HS-27A (cell line): ENCODE measurements at regions not wholly inside any gene's neighbourhood (a gene's known extent, or its start where the extent isn't known, plus 50 kb on each side); places are given as distances from the start of the nearest gene placed in this dataset.

Source experiments
- DNase-seq: peaks from one replicate; pipeline ENCODE4 v3.0.0-alpha.2; 2012; ENCODE audit warnings: low read depth, missing footprints

DNA sequence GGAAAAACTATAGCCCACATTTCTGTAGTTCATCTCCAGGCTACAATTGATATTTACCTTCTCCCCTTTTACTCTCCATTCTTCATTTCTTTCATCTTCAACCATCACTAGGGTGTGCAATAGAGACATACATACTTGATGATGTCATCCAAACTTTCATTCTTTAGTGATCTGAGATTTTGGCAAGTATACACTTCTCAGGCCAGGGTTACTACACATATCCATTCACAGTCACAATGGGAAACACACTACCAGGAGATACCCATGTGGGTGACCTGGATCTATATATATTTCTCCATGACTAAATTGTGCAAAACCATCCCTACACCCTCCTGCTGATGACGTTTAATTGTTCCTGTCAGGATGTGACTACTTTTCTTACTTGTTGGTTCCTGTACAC, 769.5 kb upstream of the DPPA4 start:
- no peak for DNase-seq

DNA sequence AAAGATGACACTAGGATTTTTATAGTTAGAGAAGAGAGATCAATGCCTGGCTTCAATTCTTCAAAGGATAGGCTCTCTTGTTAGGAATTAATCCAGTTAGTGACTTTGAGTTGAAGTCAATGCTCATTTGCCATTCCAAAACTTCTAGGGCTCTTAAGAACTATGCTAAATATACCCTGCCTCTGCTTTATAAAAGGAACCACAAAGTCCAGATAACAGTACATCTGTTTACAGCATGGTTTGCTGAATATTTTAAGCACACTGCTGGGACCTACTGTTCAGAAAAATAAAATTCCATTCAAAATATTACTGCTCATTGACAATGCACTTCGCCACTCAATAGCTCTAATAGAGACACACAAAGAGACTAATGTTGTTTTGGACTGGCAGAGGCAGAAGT, 786.6 kb upstream of the DPPA4 start:
- no peak for DNase-seq

- DNase-seq = no peak
Measured at GRCh38 chr3:110126065-110126464, 788.7 kb upstream of the DPPA4 start.

GRCh38 chr3:110133971-110134370, 796.6 kb upstream of the DPPA4 start:
- no peak for DNase-seq

DNA sequence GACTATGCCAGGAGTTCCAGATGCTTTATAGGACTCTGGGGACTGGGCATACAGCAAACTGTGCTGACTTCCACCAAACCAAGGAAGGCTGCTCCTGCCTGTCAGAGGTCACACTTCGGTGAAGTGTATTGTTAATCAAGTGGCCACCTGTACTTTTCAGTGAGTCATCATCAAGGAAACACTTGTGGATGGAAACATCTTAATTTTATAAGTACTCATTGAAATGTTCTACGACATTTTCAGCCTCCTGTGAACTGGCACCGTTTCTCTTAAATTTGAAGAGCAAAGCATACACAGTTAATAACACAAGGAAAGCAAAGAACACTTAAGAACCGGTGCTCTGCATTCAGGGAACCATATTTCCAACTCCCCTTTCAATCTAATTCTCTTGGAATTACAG, 801.7 kb upstream of the DPPA4 start:
- DNase-seq = no peak

GRCh38 chr3:110139821-110140220, 802.5 kb upstream of the DPPA4 start:
- DNase-seq = no peak

GRCh38 chr3:110149763-110150162, 812.4 kb upstream of the DPPA4 start:
- no peak for DNase-seq

- no peak for DNase-seq
Measured at GRCh38 chr3:110157221-110157620, 819.9 kb upstream of the DPPA4 start.

DNA sequence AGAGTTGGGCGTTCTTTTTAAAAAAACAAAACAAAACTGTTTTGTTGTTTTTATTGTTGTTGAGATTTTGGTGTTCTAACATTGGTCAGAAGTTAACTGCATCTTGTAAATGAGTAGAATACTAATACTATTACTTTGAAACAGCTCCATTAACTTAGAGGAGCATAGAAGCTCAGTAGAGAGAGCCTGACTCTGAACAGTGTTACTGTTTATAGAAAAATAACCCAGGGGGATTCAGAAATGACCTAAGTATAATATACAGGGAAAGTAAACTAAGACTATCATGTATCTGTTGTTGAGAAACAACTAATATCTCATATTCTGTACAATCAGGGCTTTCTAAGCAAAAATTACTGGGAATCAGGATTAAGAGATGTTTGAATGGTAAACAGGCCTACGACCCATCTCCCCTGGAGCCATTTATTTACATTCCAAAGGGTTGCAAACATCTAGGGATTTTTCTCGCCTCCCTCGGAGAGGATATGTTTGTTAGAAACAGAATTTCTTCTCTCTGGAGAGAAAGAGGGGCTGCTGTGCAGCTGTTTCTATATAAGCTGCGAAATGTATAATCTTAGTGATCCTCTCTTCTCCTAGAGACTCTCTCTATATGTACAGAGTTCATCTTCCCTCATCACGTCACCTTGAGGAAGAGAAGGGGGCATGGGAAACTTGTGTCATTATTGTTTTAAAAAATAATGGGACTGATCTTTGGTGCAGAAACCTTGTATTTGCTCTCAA, 827.5 kb upstream of the DPPA4 start:
- DNase-seq = no peak

GRCh38 chr3:110165370-110165743, 828.0 kb upstream of the DPPA4 start:
- DNase-seq = no peak

GRCh38 chr3:110165753-110166152, 828.4 kb upstream of the DPPA4 start:
- DNase-seq = no peak

- no peak for DNase-seq
Measured at GRCh38 chr3:110166791-110167190, 829.4 kb upstream of the DPPA4 start.

DNA sequence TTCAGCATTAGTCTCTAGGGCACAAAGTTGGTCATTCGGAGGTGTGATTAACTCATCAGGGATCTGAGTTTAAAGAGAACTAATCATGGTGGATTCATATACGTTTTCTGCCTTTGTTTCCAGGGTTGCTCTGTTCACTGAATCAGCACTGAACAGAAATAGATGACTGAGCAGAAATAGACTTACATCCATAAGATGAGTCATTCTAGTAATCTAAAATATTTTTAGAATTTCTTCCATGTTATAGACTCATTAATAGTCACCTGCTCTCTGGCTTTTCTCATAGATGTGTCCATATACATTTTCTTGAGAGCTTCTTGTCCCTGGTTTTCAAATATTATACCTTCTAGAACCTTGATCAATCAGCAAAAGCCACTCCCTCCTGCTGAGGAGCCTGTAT, 837.6 kb upstream of the DPPA4 start:
- DNase-seq = no peak

GRCh38 chr3:110178965-110179364, 841.6 kb upstream of the DPPA4 start:
- DNase-seq = no peak

GRCh38 chr3:110180733-110181132, 843.4 kb upstream of the DPPA4 start:
- DNase-seq = no peak

DNA sequence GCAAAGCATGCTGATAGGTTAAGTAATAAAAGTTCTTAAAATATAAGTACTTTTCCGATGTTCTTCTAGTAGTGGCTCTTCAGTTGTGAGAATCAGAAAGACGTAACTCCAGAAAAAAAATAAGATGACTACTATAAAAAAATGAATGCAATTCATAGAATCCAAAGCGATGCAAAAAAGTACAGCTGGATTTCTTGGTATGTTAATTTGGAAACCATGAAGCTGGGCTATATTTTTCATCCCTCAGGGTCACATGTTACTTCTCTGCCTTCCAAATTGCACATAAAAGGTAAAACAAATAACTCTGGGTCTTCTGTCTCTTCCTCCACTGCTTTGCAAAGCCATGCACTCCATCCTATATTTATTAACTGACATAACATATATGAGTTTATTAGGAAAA, 843.9 kb upstream of the DPPA4 start:
- no peak for DNase-seq

DNA sequence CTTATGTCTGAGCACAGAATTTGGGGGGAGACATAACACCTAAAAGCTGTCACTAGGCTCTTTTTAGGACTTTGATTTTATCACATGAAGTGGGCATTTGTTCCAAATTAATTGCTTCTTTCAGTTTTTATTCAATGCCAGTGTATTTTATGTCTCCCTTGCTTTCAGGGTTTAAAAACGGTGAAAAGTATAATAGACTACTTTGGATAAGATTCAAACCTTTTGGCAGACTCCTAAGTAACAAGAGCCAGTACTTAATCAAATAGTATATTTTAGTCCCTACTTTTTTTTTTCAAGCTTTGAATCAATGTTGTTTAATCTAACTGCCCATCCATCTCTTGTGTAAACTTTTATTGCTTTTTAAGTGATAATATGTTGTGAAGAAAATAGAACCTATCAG, 847.2 kb upstream of the DPPA4 start:
- DNase-seq = no peak

- peak; percentile 38 for DNase-seq
Measured at GRCh38 chr3:110193074-110193473, 855.7 kb upstream of the DPPA4 start.

GRCh38 chr3:110198717-110199587, 861.6 kb upstream of the DPPA4 start:
- no peak for DNase-seq

DNA sequence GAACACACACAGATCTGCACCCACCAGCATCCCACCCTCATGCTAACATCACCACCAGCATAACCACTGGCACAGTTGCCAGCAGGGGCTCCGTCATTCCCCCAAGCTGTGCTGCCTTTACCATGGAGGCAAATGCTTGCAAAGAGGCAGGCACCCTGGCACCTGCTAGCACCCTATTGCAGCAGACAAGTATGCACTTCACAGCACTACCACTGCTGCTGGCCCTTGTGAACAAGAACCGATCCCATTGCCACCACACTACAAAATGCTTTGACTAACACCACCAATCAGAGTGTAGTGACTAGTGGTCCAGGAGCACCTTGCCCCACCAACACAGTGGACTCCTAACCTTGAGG, 862.2 kb upstream of the DPPA4 start:
- DNase-seq = no peak

DNA sequence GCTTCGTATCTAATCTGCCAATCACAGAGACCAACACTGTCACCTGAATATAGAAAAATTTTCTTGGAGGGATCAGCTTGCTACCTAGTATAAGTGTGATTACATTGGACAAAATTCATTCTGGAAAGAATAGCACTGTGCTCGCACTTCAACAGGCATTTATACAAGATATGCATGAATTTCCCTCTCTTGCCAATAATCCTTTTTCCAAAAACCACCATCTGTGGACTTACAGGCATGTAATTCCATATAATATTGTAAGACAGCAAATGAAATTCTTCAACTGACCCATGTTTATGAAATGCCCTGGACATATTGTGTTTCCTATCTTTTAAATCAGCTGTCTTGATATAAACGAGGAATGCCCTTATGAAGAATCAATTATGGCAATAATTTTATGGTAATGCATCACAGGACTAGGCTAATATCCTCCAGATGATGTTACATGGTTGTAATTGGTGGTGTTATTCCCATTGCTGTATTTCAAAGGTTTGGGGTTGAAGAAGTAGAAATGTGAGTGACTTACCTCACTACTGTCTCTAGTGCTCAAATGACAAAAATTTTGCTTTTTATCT, 861.4 kb upstream of the NECTIN3 start:
- no peak for DNase-seq

- DNase-seq = no peak
Measured at GRCh38 chr3:110226645-110227044, 845.0 kb upstream of the NECTIN3 start.

GRCh38 chr3:110227991-110228390, 843.6 kb upstream of the NECTIN3 start:
- no peak for DNase-seq
